HG03354 (cell line): ENCODE measurements at regions not wholly inside any gene's neighbourhood (a gene's known extent, or its start where the extent isn't known, plus 50 kb on each side); places are given as distances from the start of the nearest gene placed in this dataset.

Experiments
- ATAC-seq: cut with Tn5 transposase; IDR thresholded peaks from one replicate; pipeline ENCODE4 v1.9.1; 2021; ENCODE audit warnings: mild to moderate bottlenecking; ENCODE audit not compliant: unreplicated experiment, poor library complexity, severe bottlenecking

DNA sequence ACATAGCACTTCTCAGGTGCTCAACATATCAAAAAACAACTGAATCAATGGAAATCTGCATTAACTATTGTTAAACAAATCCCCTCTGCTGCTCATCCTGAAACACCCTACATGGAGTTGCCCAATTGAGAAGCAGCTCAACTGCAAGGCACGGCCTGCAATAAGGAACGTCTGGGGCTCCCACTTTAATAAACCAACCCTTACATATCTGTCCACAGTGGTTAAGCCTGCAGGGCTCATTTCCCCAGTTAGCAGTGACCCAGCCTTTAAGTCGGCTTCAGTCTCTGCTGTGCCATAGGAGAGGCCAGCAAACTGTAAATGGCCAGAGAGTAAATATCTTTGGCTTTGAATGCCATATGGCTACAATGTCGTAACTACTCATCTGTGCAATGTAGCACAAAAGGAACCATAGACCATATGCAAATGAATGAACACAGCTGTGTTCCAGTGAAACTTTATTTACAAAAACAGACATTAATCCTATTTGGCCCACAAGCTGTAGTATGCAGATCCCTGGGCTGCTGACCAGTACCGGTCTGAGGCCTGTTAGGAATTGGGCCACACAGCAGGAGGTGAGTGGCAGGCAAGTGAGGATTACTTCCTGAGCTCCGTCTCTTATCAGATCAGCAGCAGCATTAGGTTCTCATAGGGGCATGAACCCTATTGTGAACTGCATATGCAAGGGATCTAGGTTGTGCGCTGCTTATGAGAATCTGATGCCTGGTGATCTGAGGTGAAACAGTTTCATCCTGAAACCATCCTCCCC lies 522.7 kb upstream of the CDH4 start:
- ATAC-seq, result no peak

GRCh38 chr20:60732322-60732721 lies 519.7 kb upstream of the CDH4 start:
- ATAC-seq, result no peak

DNA sequence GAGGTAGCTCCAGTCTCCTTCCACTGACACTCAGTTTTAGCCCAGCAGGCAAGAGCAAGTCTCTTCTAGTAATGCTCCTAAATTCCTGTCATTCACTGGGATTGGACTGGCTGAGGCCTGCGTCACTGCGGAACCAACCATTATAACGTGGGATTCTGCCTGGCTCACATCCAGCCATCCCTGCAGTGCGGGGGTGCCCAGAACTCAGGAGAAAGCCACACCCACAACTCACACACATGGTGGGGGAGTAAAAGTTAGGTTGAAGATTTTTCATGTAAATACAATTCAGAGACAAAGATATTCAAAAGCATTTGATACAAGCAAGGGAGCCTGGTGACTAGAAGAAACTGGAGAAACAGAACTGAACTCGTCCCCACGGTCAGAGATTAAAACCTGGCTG lies 504.0 kb upstream of the CDH4 start:
- no peak for ATAC-seq

DNA sequence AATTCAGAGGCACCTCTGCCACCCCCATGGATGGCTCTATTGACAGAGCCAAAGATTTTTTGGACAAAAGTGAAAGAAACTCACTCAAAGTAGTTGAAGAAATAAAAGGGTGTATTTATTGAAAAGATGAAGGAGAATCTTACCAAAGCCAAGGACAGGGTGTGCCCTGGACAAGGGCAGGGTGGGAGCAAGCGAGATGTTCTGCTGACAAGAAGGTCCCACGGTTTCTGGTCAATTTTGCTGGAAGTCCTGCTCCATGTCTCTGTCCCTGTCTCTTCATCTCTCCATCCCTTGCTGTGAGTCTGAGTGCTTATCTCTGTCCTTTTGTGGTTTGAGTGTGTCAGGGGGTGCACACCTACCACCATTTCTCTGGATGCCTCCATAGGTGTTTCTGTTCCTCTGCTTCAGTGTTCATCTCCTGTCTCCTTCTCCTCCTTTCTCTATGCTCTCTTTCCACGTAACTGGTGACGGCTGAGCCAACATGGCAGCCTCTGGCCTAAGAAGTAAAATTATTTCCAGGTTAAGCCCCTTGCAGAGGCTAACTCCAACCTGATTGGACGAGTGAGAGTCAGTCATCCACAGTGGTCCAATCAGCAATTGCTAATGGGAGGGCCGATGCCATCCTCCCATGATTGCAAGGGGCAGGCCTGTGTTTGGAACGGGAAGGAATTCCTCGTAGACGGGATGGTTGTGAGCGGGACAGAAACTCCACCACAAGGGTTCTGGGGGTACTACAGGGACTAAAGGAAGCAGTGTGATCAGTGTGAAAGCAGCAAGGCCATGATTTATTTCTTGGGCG lies 502.1 kb upstream of the CDH4 start:
- ATAC-seq, result no peak

DNA sequence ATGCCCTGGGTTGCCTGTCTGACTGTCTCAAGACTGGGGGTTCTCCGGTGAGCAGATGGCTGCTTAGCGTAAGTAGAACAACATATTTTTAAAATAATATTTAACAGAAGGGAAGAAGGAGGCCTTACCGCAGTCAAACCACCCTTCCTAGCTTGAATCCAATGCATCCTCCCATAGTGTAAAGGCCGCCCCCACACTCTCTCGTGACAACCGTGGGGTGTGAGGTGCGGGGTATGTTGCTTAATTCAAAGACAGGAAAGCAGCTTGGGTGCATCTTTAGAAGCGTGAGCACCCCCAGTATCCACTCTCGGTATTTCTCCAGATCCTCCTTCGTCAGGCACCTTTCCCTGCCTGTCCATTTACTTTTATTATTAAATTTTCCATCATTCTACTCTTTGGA lies 501.2 kb upstream of the CDH4 start:
- ATAC-seq, result no peak

DNA sequence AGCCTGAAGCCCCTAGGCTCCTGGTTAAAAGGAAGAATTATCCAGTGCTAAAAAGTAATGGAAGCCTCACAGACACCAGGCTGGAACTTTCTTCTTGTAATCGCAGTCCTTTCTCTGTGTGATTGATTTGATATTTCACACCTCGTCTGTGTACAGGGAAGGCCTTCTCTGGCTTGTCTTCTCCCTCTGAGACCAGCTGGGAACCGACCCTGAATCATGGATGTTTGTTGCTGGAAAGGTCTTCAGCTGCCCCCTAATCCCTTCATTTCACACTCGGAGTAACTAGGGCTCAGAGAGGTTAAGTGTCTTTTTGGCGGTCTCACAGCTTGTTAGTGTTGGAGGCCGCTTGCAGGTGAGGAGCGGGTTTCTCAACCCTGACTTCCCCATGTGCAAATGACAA lies 500.2 kb upstream of the CDH4 start:
- ATAC-seq, result no peak

DNA sequence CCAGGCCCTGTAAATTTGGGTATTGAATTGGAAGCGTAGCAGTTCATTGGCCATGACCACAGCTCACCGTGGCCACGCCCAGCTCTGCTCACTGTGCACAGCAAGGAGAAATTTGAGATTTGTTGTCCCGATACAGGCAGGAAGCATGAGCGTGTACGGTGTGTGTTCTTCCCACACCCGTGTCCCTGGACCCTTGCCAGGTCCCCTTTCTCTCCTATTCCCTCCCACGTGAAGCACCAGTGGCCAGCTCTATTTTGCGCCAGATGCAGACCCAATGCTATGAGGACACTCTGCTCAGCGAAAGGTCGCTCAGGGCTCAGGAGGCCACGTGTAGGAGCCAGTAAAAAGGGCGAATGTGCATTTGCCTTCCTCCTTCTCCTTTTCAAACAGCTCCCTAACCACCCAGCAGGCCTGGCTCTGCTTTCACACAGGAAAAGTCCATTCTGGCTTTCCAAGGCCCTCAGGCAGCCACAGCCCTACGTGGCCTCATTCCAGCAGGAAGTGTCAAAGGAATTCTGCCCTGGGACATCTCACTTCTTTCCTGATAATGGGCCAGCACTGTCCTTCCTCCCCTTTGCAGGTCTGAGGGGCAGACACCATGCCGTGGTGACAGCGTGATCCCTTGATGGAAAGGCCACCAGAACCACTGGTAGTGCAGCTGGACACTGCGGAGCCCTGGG lies 499.2 kb upstream of the CDH4 start:
- ATAC-seq, result no peak

DNA sequence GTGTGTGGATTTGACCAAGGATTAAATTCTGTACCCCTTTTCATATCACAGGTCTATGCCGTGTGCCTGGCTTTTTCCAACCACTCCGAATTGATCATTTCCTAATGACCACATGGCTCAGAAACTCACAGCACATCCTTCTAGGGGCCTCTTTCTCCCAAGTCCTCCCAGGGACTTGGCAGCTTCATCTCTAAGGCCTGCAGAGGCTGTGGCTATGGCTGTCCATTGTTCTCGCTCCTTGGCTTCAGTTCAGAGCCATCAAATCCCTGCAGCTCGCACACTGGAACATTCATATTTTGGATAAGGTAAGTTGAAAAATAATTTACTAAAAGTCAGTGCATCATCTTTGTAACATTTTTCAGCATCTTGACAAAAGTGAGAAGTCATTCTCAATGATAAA lies 497.2 kb upstream of the CDH4 start:
- no peak for ATAC-seq

DNA sequence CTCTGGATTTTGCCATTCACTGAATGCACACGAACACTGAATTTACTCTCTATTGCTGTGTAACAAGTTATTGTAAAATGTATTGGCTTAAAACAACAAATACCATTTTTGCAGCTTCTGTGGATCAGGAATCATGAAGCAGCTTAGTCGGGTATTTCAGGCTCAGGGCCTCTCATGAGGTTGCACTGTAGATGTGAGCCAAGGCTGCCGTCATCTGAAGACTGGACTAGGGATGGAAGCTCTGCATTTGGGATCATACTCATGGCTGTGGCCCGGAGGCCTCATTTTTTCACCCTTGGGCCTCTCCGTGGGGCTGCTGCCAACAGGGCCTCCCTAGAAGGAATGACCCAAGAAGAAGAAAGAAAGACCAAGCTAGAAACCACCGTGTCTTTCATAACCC lies 492.4 kb upstream of the CDH4 start:
- no peak for ATAC-seq

GRCh38 chr20:60760256-60761000 lies 491.6 kb upstream of the CDH4 start:
- no peak for ATAC-seq

GRCh38 chr20:60761056-60761455 lies 491.0 kb upstream of the CDH4 start:
- ATAC-seq, result no peak

GRCh38 chr20:60762386-60762785 lies 489.7 kb upstream of the CDH4 start:
- ATAC-seq, result no peak

DNA sequence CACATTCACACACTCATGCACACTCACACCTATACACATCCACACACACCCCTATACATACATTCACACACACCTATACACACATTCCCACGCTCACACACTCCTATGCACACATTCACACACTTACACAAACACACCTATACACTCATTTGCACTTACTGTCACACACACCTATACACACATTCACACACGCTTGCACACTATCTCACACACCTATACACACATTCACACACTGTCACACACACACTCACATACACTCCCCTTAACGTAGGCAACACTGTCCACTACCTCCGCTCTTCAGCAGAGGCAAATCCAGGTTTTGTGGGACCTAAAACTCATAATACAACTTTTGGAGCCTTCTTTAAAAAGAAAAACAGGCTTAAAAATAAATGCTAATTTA lies 487.7 kb upstream of the CDH4 start:
- ATAC-seq, result no peak

DNA sequence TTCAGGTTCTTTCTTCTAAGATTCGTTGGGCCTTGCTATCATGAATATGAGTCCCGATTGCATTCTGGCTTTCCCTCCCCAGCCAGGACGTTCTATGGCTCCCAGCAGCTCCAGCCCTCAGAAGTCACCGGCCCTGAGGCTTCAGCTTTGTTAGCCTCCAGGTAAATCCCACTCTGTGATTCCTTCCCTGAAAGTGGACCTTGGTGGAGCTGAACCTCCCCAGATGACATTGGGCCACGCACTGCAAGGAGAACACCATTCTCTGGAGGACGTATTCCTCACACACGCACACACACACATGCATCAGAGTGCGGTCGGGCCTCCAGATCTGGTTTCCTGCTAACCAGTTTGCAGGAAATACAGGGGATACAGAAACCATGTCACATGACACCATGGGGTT lies 487.3 kb upstream of the CDH4 start:
- no peak for ATAC-seq

- ATAC-seq, result no peak
These were observed 486.1 kb upstream of the CDH4 start for GRCh38 chr20:60765821-60766403.

DNA sequence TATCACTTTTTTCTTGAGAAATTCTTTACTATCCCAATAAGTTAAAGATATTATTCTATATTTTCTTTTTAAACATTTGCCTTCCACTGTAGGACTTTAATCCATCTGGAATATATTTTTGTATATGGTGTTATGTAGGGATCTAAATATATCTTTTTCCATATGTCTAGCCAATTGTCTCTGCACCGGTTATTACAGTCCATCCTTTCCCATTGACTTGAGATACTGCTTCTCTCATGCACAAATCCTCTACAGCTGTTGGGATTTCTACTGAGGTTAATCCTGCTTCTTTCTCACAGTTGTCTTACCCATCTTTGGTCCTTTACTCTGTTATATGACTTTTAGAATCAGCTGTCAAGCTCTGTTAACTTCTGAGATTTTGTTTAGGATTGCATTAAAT lies 483.8 kb upstream of the CDH4 start:
- no peak for ATAC-seq

- no peak for ATAC-seq
These were observed 471.6 kb upstream of the CDH4 start for GRCh38 chr20:60780388-60781025.

DNA sequence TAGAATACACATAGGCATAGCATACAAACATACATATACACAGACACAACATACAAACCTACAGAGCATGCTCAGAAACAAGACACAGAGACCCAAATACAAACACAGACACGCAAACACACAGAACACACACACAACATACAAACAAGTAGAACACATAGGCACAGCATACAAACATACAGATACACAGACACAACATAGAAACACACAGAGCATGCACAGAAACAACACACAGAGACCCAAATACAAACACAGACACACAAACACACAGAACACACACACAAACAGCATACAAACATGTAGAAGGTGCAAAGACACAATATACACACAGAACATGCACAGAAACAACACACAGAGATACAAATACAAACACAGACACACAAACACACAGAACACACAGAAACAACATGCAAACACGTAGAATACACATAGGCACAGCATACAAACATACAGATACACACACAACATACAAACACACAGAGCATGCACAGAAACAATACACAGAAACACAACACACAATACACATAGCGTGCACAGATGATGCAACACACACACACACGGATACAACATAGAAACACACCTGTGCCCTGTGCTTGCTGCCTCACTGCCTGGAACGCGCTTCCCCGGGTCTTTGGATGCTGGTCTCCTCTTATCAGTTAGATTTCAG lies 469.0 kb upstream of the CDH4 start:
- no peak for ATAC-seq

DNA sequence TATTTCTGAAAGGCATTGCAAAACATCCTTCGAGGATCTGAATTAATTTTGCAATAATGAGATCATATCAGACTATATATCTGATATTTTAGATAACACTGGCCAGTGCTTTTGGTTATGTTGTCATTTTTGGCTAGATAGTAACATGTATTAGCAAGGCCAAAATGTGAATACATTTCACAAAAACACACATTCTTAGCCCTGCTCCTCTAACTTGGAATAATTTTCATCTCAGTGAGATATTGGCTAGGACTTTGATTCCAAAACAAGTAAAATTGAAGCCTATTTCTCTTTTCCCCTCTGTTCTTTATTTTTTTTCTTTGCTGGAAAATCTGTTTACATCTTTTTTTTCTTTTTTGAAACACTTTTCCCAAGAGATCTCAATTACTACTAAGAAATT lies 466.8 kb upstream of the CDH4 start:
- ATAC-seq, result no peak
